HPDE6-E6E7 (cell line): ENCODE measurements at regions not wholly inside any gene's neighbourhood (a gene's known extent, or its start where the extent isn't known, plus 50 kb on each side); places are given as distances from the start of the nearest gene placed in this dataset.
"Not testable (repeated sequence)": the region's sequence is repeated elsewhere in the genome, so short reads cannot be mapped to it uniquely, and the experiment has no call there.

ENCODE experiments used
- DNase-seq: peaks from one replicate; pipeline ENCODE4 v3.0.0; 2011; ENCODE audit warnings: missing footprints; ENCODE audit errors: extremely low spot score

DNA sequence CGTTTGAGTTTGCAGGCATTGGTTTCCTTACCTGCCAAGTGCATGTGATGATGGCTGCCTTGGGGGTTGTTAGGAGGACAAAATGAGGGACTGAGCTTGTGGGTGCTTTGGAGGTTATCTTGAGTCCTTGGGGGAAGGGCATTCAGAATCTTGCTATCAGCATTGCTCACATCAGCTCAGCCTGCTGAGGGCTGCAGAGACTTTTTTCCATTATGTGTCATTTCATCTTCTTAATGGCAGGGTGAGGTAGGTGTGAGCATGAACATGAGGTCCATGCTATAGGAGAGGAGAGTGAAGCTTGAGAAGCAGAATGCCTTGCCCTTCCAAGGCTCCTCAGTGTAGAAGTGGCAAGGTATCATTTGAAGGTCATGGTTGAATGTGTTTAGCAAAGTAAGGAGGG is 112.3 kb downstream of the MIAT start:
- DNase-seq = no peak

DNA sequence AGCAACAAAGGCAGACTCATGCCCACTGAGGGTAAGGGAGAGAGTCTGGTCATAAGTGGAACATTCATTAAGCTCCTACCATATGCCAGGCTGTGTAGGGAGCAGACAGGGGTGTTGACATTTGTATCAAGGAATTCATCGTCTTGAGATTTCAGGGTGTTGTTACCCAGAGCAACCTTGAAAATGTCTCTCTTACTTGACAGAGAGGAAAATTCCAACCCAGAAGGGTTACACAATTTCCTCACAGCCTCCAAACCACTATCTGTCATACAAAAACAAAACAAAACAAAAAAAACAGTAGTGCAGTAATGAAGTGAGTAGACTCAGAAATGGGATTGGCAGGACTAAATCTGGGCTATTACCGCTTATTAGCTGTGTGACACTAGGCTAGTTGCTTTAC is 113.2 kb downstream of the MIAT start:
- no peak for DNase-seq

DNA sequence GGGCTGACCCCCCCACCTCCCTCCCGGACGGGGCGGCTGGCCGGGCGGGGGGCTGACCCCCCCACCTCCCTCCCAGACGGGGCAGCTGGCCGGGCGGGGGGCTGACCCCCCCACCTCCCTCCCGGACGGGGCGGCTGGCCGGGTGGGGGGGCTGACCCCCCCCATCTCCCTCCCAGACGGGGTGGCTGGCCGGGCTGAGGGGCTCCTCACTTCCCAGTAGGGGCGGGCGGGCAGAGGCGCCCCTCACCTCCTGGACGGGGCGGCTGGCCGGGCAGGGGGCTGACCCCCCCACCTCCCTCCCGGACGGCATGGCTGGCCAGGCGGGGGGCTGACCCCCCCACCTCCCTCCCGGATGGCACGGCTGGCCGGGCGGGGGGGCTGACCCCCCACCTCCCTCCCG is 115.7 kb downstream of the MIAT start:
- not testable (repeated sequence) for DNase-seq

DNA sequence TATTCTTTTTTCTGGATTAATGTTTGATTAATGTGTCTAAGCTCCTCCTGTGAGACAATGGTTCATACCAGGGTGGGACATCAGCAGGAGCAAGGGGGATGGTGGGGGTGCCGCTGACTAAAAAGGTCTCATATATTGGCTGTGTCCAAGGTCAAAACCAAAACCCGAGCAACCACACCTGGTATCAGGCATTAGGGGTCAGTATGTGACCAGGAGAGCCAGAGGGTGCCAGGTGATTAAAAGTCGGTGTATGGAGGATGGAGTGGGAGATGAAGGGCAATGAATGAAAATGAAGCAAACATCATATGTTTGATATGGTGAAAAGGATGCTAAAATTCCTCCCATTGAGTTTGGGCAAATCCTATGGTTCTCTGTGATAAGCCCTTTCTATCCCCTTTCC is 118.0 kb downstream of the MIAT start:
- no peak for DNase-seq

DNA sequence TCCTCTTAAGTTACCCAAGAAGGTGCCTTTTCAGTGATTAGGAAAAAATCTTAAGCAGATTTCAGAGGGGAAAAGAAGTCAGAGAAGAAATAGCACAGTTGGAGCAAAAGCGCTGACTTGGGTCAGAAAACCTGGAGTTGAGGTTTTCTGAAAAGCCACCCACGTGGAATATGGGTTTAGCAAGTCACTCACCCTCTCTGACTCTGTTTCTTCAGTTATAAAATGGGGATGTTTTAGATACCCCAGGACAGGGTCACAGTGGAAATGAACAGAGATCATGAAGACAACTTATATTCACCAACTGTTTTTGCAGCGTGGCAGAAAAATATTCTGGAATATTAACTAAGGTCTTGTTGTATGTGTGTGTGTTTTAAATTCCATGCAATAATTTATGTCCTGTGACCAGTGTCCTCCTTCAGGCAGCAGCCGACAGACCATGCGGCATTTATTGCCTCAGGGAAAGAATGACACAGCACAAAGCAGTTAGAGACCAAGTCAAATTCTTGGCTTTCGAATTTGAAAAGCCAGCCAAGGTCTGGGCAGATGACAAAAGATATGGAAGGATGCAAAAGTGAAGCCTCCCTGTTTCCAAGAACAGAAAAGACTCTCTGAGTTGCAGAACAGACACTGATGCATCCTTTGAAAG is 119.9 kb downstream of the MIAT start:
- no peak for DNase-seq

DNA sequence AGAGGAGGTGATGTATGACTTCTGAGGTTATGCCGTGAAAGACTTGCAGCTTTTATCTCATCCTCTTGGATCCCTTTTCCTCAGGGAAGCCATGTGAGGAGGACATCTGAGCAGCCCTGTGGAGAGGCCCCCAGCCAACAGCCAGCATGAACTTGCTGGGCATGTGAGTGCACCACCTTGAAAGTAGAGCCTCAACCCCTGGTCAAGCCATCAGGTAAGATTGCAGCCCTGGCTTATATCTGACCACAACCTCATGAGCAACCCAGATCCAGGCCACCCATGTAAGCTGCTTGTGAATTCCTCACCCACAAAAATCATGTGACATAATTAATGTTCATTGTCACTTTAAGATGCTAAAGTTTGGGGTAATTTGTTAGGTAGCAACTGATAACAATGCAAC is 121.0 kb downstream of the MIAT start:
- no peak for DNase-seq

DNA sequence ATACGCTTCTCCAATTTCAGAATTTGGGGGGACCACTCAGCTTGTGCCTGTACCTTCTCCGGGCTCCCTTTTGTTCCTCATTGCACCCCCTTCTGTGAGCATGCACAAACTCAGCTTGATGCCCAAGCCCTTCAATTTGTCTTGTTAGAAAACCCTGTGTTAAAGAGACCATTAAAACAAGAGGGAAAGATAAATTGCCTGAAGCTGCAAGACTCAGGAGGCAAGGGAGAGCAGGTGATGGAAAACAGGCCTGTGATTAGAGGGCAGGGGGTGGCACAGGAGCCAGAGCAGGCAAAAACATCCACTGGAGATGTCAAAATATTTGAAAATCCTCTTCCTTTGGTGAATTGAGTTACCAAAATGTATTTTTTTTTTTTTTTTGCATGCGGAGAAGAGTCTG is 121.7 kb downstream of the MIAT start:
- DNase-seq = no peak

DNA sequence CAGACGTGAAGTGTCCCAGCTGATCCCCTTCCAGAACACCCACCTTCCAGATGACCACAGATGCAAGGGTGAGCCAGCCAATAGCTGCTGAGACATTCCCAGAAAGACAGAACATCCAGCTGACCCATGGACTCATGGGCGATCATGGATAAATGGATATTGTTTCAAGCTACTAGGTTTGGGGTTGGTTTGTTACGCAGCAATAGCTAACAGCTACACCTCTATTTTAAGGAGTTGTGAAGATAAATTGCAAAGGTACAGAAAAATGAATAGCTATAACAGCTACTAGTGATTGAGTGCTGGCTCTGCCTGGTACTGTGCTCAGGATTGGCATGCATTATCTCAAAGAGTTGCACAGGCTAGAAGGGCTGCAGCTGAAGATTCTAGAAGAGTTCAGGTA is 122.5 kb downstream of the MIAT start:
- DNase-seq = no peak

DNA sequence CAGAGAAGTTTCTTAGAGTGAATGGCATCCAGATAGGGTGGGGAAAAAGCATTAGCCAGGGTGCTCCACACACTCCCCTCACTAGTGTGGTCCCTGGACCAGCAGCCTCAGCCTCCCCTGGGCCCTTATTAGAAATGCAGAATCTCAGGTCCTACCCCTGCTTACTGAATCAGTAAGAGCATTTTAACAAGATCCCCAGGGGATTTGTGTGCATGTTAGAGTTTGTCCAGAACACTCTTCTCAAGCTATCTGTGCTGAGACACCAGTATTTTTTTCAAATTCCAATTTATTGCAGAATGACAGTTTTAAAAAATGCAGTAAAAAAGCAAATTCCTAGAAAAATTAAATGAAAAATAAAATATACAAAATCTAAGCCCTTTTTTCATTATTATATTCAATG is 123.1 kb downstream of the MIAT start:
- no peak for DNase-seq

DNA sequence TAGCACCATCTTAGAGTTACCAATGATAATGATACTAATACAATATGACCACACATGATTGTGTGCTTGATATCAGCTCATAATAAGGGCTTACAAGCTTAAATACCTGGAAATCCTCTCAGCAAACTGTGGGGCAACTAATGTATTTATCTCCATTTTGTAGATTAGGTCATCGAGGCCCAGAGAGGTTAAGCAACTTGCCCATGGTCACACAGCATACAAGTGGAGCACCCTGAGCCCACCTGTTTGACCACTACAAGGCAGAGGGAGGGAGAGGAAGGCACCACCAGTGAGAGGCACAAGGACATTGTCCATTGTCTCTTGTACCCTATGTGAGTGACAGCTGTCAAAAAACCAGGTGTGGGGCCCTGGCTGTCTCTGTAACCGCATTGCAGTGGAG is 123.7 kb downstream of the MIAT start:
- DNase-seq = no peak

DNA sequence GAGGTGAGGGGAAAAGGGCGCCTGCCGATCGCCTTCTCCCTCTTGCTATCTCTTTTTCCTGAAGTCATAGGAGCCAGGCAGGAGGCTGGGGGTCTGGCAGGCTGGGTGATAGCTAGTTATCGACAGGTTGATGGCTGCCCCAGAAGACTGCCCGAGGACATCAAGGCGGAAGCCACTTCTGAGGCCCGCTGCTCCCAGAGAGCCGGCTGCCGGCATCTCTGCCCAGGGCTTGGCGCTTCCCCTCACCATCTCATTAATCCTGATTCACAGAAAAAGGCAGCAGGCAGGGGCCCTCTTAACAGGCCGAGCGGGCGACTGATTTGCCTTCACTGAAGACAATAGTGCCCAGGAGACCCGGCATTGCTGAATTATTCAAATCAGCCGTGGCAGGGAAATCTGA is 124.2 kb downstream of the MIAT start:
- DNase-seq = no peak

DNA sequence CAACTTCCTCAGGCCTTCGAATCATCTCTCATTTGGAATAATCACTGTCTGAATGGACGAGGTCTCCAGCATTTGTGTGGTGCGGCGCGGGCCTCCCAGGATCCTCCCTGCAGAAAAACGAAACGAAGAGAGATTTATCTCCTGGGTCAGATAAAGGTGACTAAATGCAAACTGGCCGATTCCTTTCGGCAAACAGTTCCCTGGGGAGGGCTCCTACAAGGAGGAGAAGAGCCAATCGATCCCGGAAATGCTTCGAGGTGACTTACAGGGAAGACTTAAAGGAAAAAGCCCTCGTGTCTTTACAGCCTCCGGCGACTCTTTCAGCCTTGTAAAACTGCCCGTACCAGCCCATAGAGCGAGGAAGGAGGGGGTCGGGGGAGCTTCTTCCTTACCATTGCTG is 126.5 kb downstream of the MIAT start:
- no peak for DNase-seq

DNA sequence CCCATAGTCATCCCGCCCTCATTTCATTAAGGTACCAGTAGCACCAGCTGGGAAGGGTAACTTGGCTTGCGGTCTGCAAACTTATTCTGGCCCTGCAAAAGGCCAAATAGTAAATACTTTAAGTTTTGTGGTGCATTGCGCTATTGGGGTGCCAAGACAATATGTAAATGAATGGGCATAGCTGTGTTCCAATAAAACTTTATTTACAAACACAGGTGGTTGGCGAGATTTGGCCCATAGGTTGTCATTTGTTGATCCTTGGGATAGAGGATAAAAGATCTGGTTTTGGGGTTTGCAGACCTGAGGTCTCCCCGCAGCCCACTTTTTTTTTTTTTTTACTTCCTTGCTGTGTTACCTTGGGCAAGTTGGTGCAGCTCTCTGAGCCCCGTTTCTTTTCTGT is 127.4 kb downstream of the MIAT start:
- DNase-seq = no peak

DNA sequence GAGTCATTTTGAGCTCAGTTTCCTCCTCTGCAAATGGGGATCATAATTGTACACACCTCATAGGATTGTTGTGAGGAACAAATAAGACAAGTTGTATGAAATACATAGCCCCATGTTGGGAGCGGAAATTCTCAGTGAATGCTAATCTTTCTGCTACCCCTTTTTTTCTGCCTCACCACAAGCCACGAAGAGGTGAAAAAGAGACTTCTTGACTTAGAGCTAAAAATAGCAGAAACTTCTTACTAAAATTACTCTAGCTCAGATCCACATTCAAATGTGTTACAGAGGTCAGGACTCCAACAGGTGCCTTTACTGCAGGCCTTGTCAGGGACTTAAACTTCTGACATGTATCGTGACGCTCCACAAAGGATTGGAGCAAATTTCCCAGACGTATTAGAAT is 128.5 kb downstream of the MIAT start:
- no peak for DNase-seq

DNA sequence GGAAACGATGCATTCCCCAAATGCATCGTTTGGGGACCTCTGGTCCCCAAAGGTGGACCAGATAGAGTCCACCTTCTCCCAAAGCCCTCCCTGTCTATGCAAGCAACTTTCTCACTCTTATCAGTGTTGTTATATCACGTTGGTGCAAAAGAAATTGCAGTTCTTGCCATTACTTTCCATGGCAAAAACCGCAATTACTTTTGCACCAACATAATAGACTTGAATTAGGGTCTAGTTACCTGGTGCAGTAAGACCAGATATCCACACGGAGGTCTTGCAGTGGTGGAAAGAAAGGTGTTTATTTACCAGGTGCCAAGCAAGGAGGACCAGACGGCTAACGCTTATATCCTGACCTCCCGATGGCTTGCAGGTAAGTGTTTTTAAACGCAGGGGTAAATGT is 129.0 kb downstream of the MIAT start:
- no peak for DNase-seq

DNA sequence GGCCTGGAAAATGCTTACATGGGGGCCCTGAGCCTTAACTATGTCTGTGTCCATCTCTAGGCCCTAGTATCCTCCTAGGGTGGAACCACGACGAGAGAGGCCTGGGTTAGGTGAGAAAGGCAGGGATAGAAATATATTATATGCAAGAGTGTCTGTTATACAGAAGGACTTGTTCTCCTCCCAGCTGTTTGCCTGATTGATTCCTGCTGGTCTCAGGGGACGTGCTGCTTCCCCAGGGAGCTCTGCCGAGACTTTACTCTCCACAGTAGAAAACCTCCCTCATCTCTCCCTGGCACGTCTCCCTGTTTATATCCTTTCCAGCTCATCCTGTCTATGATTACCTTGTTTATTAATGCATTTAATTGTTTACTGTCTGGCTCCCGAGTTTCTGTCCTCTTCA is 132.6 kb downstream of the MIAT start:
- no peak for DNase-seq

DNA sequence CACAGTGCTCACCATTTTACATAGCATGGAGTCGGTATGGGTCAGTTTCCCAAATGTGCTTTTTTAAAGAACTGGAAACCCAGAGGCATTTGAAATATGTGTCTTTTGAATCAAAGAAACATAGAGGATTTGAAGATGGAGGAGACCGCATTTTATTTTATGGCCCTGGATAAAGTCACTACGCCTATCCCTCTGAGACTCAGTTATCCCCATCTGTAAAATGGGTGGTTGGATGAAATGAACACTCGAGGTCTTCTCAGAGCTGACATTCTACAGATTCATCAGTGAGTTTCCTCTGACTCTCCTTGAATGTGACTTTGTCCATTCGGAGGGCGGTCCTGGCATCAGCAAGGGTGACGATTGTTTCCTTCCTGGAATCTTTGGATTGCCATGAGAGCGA is 135.1 kb downstream of the MIAT start:
- no peak for DNase-seq

DNA sequence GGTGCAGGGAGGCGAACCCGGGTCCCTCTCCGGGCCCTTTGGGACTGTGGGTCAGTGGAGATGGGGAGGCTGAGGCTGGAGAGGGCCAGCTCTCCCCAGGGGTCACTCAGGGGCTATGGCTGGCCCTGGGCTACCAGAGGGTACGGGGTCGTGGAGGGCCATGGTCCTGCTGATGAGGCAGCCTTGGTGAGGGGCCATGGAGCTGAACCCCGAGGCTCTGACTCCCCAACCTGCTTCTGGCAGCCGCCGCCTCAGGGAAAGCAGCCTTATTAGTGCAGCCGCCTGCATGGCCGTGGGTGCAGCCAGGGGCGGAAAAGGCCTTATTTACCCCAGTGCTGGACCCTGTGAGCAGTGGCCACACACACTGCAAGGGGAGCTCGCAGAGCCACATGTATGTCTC is 139.4 kb downstream of the MIAT start:
- DNase-seq = no peak

DNA sequence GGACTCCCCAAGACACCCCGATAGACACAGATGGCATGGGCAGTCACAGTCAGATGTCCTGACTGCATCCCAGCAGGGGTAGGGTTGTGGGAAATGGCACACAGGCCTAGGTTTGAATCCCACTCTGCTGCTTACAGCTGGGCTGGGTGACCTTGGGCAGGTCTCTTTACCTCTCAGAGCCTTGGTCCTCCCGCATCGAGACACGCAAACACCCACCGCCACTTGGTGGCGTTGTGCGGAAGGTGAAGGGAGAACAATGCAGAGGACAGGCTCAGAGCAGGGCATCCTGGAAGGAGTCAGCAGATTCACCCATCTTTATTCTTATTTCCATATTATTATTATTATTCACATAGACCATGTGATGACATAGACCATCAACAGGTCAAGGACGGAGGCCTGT is 140.5 kb downstream of the MIAT start:
- DNase-seq = no peak

DNA sequence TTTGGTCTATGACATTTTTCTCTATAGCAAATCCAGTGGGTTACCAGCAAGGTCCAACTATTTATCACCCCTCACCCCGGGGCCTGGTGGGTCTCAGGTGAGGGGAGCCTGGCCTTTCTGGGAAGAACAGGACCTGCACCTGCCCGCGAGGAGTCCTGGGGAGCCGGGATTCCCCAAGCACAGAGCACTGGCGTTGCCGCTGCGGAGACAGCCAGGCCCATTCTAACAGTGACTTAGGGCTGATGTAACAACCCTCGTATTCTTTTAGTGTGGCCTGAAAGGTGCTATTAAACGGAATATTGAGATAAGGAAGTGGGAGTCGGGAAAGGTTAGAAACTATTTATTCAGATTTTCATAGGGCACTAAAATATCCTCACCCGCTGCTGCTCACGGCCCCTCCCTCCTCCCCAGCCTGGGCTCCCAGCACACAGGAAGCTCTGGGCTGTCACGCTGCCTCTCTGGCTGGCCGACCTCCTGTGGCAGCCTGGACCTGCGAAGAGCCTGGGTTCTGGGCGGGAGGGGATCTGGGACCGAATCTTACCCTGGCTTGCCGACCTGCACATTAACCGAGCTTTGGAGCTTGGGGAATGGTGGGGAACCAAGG is 141.2 kb downstream of the MIAT start:
- DNase-seq = no peak

DNA sequence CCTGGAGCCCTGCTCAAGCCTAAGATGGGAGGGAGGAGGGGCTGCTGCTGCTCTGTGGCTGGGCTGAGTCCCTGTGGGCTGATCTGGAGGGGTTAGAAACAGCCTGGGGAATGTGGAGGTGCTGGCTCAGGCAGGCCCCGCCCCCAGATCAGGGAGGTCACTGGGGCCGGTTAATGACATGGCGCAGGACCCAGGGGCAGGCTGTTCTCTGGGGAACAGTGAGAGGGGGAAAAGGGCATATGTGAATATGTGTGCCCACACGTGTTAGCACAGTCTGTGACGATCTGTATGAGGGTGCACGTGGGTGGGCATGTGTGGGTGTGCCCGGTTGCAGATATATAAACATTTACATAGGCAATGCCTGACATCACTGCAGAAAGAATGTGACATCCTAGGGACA is 143.5 kb downstream of the MIAT start:
- DNase-seq = no peak

DNA sequence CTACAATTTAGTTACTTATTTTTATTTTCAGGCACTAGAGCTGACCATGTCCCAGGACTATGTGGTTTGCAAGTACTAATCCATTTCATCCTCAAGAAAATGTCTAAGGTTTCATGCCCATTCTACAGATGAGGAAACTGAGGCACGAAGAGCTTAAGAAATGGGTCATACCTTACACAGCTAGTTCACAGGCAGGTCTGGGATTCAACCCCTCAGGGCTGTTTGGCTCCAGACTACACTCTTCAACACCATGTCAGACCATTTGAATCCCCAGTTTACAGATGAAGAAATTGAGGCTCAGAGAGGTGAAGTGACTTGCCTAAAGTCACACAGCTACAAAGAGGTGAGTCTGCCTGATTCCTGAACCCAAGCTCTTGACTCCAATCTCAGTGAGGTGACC is 144.1 kb downstream of the MIAT start:
- DNase-seq = no peak

DNA sequence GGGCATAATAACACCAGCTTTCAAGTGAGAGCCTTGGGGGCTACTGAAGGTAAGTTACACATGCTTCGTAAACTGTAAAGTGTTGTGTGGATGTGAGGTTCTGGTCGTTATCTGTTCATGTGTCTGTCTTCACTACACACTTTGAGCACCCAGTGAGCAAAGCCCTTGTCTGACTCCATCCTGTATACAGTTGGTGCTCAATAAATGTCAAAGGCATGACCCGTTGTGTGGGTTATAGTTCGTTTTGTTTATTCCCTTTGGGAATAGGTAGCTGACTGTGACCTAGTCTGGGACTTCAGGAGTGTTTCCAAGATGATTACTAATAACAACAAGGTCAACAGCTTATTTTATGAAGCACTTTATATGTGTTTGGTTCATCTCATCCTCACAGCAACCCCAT is 146.9 kb downstream of the MIAT start:
- DNase-seq = no peak

DNA sequence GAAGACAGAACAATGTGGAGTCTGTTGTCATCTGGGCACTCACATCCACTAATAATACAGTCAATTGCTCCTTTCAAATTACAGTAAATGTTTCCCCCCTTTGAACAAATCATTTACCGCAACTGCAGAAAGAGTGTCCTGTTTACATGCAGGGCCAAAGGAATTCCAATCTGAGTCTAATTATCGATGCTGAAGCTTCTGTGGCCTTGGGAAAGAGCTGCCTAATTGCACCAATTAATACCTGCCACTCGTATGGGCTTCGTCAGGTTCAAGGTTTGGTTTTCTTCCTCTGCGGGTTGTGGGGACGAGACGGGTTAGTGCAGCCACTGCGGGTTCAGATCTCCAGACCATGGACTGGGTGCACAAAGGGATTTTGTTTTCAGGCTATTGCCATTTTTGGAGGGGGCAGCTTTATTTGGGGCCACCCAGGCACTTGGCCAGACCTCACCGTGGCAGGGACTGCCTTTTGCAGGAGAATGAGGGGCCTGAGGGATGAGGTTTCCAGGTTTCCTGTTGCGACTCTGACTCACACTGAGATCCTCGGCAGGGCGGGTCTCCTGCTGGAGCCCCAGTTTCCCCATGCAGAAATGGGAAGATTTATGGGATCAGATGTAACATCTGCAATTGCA is 147.6 kb downstream of the MIAT start:
- DNase-seq = no peak
